ENCODE measurements at regions not wholly inside any gene's neighbourhood (a gene's known extent, or its start where the extent isn't known, plus 50 kb on each side); places are given as distances from the start of the nearest gene placed in this dataset.

DNA sequence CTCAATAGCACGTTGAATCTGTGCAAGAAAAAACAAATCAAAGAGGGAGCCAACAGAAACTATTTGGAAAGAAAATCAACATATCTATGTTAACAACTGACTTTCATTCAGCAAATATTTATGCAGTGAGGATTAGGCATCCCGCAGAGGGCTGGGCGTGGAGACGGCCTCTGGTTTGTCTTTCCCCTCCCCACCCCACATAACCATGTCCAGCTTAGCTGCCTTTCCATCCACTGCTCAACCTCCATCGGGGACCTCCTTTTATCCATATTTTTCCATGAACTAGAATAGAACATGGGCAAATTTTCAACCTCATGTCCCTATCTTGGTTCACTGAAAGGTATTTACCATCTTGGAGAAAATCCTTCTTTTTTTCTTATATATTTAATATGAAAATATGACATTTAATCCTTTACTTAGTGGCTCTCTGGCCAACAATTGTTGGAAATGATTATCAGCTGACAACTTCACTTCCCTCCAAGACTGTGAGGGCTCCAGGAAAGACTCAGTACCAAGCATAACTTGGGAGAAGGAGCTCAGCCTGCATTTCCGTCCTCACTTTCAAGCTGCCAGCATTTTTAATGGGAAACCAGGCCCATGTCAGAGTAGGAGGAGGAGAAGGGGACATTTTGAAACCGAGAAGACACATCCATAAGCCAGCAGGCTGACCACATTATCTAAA, 462.6 kb upstream of the MAF start:
- no peaks in the 10 kb centered on the region for H3K9me3 Mint-ChIP-seq (ENCODE audit: unreplicated experiment)
- no peak for TF ChIP-seq CTCF (IDR thresholded peaks at IDR 0.05)
- no peak for DNase-seq (ENCODE audit: extremely low spot score, unreplicated experiment)
- H3K4me3 Mint-ChIP-seq (ENCODE audit: unreplicated experiment): no peak overlapping the region
- peaks cover 20% of the 10 kb centered on the region for H3K4me1 Mint-ChIP-seq (ENCODE audit: unreplicated experiment)
- peak overlapping the region; percentile 41 for H3K27ac Mint-ChIP-seq (ENCODE audit: unreplicated experiment)
- no peaks in the 10 kb centered on the region for H3K27me3 Mint-ChIP-seq (ENCODE audit: unreplicated experiment)
- no peaks in the 10 kb centered on the region for H3K36me3 Mint-ChIP-seq (ENCODE audit: unreplicated experiment)

DNA sequence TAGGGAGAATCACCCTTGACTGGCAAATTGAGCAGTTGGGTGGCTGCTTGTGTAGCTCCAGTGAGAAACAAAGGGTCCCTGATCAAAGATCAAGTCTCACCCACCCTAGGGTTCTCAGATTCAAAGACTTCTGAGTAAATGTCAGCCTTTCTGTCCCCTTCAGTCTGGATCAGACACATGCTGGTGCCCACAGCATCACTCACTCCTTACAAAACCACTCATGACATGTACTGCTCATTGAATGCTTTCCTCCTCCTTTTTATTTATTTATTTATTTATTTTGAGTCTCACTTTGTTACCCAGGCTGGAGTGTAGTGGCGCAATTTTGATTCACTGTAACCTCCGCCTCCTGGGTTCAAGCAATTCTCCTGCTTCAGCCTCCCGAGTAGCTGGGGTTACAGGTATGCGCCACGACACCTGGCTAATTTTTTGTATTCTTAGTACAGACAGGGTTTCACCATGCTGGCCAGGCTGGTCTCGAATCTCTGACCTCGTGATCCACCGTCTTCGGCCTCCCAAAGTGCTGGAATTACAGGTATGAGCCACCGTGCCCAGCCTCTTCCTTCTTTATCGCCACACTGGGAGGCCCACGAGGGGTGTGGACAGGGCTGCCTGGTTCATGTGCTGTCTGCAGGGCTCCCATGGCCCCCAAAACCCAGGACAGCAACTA, 462.0 kb upstream of the MAF start:
- Mint-ChIP-seq H3K9me3 (ENCODE audit: unreplicated experiment) (no peaks in the 10 kb centered on the region), H3K27me3 (ENCODE audit: unreplicated experiment) (no peaks in the 10 kb centered on the region), H3K27ac (ENCODE audit: unreplicated experiment) (no peak overlapping the region), H3K36me3 (ENCODE audit: unreplicated experiment) (no peaks in the 10 kb centered on the region), H3K4me1 (ENCODE audit: unreplicated experiment) (peaks cover 20% of the 10 kb centered on the region), H3K4me3 (ENCODE audit: unreplicated experiment) (no peak overlapping the region)
- no peak for TF ChIP-seq CTCF (IDR thresholded peaks at IDR 0.05)
- no peak for DNase-seq (ENCODE audit: extremely low spot score, unreplicated experiment)

DNA sequence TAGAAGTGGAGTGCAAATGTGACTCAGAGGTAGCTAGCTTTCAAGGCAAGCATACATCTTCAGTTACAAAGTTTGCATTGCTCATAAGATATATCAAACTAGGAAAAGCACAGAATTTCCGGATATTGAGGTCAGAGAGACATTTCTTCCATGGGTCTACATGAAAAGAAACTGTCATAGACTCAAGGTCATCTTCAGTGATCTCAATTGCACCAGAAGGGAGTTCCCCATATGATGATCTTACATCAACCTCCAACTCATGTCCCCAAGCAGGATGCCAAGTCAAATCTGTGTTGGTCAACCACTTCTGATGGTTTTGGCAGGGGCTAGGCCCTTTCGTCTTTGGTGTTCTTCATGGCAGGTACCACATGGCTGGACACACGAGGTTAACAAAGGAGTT, 459.9 kb upstream of the MAF start:
- Mint-ChIP-seq H3K27me3 (ENCODE audit: unreplicated experiment) (no peaks in the 10 kb centered on the region), H3K4me1 (ENCODE audit: unreplicated experiment) (peaks cover 38% of the 10 kb centered on the region), H3K4me3 (ENCODE audit: unreplicated experiment) (no peak overlapping the region), H3K9me3 (ENCODE audit: unreplicated experiment) (no peaks in the 10 kb centered on the region), H3K36me3 (ENCODE audit: unreplicated experiment) (no peaks in the 10 kb centered on the region), H3K27ac (ENCODE audit: unreplicated experiment) (no peak overlapping the region)
- no peak for TF ChIP-seq CTCF (IDR thresholded peaks at IDR 0.05)
- DNase-seq (ENCODE audit: extremely low spot score, unreplicated experiment): no peak

- Mint-ChIP-seq H3K27me3 (ENCODE audit: unreplicated experiment) (no peaks in the 10 kb centered on the region), H3K36me3 (ENCODE audit: unreplicated experiment) (no peaks in the 10 kb centered on the region)
- TF ChIP-seq CTCF (IDR thresholded peaks at IDR 0.05): no peak
Observed at GRCh38 chr16:80059836-80060235, 459.3 kb upstream of the MAF start.

GRCh38 chr16:80058214-80058613, 457.7 kb upstream of the MAF start:
- H3K4me1 Mint-ChIP-seq (ENCODE audit: unreplicated experiment): peaks cover 34% of the 10 kb centered on the region
- DNase-seq (ENCODE audit: extremely low spot score, unreplicated experiment): no peak
- H3K9me3 Mint-ChIP-seq (ENCODE audit: unreplicated experiment): no peaks in the 10 kb centered on the region
- no peak overlapping the region for H3K27ac Mint-ChIP-seq (ENCODE audit: unreplicated experiment)
- TF ChIP-seq CTCF (IDR thresholded peaks at IDR 0.05): no peak
- H3K4me3 Mint-ChIP-seq (ENCODE audit: unreplicated experiment): no peak overlapping the region
- no peaks in the 10 kb centered on the region for H3K36me3 Mint-ChIP-seq (ENCODE audit: unreplicated experiment)
- H3K27me3 Mint-ChIP-seq (ENCODE audit: unreplicated experiment): no peaks in the 10 kb centered on the region

More at GRCh38 chr16:80059836-80060235, 459.3 kb upstream of the MAF start:
- no peaks in the 10 kb centered on the region for H3K9me3 Mint-ChIP-seq (ENCODE audit: unreplicated experiment)
- H3K27ac Mint-ChIP-seq (ENCODE audit: unreplicated experiment): no peak overlapping the region
- H3K4me1 Mint-ChIP-seq (ENCODE audit: unreplicated experiment): peaks cover 41% of the 10 kb centered on the region
- DNase-seq (ENCODE audit: extremely low spot score, unreplicated experiment): no peak
- no peak overlapping the region for H3K4me3 Mint-ChIP-seq (ENCODE audit: unreplicated experiment)

Data from osteocyte (in vitro differentiated cells).